ENCODE measurements at regions not wholly inside any gene's neighbourhood (a gene's known extent, or its start where the extent isn't known, plus 50 kb on each side); places are given as distances from the start of the nearest gene placed in this dataset.

GRCh38 chr7:110084181-110084807 is 1006.6 kb upstream of the LRRN3 start:
- no peak for DNase-seq

- no peak for DNase-seq
These were observed 1000.7 kb upstream of the LRRN3 start for GRCh38 chr7:110090110-110090820.

GRCh38 chr7:110095372-110096052 is 995.4 kb upstream of the LRRN3 start:
- DNase-seq: no peak

- DNase-seq: no peak
These were observed 986.7 kb upstream of the LRRN3 start for GRCh38 chr7:110104243-110104642.

GRCh38 chr7:110105307-110105706 is 985.6 kb upstream of the LRRN3 start:
- DNase-seq: peak; percentile 70

- no peak for DNase-seq
These were observed 985.1 kb upstream of the LRRN3 start for GRCh38 chr7:110105840-110106239.

GRCh38 chr7:110119883-110120581 is 970.9 kb upstream of the LRRN3 start:
- DNase-seq: no peak

GRCh38 chr7:110129159-110129558 is 961.8 kb upstream of the LRRN3 start:
- DNase-seq: no peak

- DNase-seq: no peak
These were observed 960.3 kb upstream of the LRRN3 start for GRCh38 chr7:110130669-110131068.

- DNase-seq: no peak
These were observed 959.6 kb upstream of the LRRN3 start for GRCh38 chr7:110131344-110131743.

- no peak for DNase-seq
These were observed 951.9 kb upstream of the LRRN3 start for GRCh38 chr7:110139056-110139455.

- no peak for DNase-seq
These were observed 947.9 kb upstream of the LRRN3 start for GRCh38 chr7:110142939-110143526.

GRCh38 chr7:110144599-110144998 is 946.3 kb upstream of the LRRN3 start:
- DNase-seq: no peak

- no peak for DNase-seq
These were observed 942.9 kb upstream of the LRRN3 start for GRCh38 chr7:110148054-110148453.

- DNase-seq: no peak
These were observed 937.7 kb upstream of the LRRN3 start for GRCh38 chr7:110153222-110153621.

- DNase-seq: no peak
These were observed 934.4 kb upstream of the LRRN3 start for GRCh38 chr7:110156511-110156910.

- no peak for DNase-seq
These were observed 933.1 kb upstream of the LRRN3 start for GRCh38 chr7:110157631-110158362.

GRCh38 chr7:110168010-110168409 is 922.9 kb upstream of the LRRN3 start:
- no peak for DNase-seq

- no peak for DNase-seq
These were observed 920.1 kb upstream of the LRRN3 start for GRCh38 chr7:110170841-110171240.

- DNase-seq: no peak
These were observed 913.5 kb upstream of the LRRN3 start for GRCh38 chr7:110177463-110177862.

GRCh38 chr7:110179037-110179436 is 911.9 kb upstream of the LRRN3 start:
- DNase-seq: no peak

GRCh38 chr7:110181768-110182167 is 909.2 kb upstream of the LRRN3 start:
- DNase-seq: no peak
